IPS-18c (cell line): ENCODE measurements at regions not wholly inside any gene's neighbourhood (a gene's known extent, or its start where the extent isn't known, plus 50 kb on each side); places are given as distances from the start of the nearest gene placed in this dataset.
"Not testable (repeated sequence)": the region's sequence is repeated elsewhere in the genome, so short reads cannot be mapped to it uniquely, and the experiment has no call there.

Source experiments
- H3K4me3 ChIP-seq: 2 replicates; pipeline ENCODE4 v1.7.0; 2013; ENCODE audit warnings: low read depth, mild to moderate bottlenecking, low read length, moderate library complexity; ENCODE audit not compliant: insufficient read depth
- H3K9me3 ChIP-seq: one replicate; pipeline ENCODE4 v1.6.1; 2013; ENCODE audit warnings: mild to moderate bottlenecking, low read length, moderate library complexity; ENCODE audit not compliant: control insufficient read depth, insufficient read depth

DNA sequence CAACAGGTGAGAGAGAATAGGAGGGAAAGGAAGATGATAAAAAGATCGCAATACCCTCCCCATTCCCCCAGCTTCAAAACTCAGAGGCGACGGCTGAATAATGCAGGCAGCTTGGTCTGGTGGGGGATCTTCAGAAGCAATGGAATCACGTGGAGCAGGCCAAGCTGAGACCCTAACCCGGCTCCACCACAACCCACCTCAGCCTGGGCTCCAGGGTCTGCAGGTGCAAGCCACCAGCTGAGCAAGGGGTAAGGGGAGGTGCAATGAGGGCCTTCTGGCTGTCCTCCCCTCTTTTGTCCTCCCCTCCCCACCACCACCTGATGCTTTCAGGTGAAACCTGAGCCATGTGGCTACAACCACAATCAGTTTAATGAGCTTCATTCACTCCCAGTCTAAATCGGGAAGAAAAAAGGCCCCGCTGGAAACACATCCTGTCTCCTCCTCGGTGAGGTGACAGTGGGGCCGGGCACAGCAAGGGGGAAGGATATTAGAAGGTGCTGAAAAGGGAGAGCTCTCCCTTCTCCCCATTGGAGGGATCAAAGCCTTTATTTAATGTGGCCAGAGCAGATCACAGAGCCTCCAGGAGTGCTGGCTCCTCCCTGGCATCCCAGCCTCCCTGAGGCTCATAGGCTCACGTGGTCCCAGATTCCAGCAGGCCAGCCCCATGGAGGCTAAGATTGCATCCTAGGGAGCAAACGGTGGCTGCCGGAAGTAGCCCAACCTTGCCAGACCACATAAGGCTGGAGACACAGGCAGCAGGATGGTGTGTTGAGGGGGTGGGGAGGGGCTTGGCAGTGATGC lies 261.0 kb downstream of the SOX9 start:
- no peaks in the 10 kb centered on the region for H3K9me3 ChIP-seq
- H3K4me3 ChIP-seq: no peak overlapping the region

DNA sequence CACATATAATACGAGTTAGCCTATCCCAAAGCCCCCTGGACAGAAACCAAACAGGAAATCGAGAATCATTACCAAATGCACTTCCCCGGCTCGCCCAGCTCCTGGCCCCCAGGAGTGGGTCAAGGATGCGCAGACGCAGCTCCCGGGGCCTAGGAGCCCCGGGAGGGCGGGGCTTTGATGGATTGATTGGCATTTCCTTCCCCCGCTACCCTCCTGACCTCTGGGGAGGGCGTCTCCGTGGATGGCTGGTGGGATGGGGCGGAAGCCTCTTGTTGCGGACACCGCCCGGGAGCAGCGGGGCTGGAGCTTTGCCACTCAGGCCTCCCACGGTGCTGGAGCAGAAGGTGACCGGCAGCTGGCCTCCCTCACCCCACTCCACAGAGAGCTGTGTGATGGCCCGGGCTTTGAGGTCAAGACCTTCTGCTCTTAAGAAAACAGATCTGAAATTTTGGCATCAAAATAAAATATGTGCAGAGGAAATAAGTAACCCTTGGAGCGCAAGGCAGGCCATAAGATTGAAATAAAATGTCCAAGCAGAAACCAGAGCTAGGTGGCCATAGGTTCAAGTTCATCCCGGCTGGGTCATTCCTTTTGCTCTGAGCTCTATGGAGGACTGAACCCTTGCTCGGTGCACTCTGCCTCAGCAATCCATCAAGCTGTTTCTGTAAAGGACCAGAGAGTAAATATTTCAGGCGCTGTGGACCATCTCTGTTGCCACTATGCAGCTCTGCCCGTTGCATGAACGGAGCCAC lies 262.3 kb downstream of the SOX9 start:
- Histone ChIP-seq H3K4me3 (no peak overlapping the region; the same call in 1 of the 2 replicates), H3K9me3 (no peaks in the 10 kb centered on the region)

DNA sequence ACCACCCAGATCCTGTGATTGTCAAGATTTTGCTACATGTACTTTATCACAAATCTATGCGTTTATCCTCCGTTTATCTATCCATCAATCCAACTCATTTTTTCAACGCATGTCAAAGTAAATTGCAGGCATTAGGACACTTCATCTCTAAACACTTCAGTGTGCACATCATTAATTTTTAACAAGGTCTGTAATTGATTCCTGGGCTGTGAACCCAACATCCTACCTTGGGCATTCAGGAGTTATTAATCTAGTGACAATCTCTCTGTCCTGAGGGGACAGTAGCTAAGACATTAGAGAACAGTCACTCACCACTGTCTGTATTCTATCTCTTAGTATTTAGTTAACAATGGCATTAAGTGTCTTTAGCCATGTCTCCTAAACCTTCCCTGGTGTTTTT lies 264.7 kb downstream of the SOX9 start:
- H3K9me3 ChIP-seq: no peaks in the 10 kb centered on the region
- H3K4me3 ChIP-seq: no peak overlapping the region

DNA sequence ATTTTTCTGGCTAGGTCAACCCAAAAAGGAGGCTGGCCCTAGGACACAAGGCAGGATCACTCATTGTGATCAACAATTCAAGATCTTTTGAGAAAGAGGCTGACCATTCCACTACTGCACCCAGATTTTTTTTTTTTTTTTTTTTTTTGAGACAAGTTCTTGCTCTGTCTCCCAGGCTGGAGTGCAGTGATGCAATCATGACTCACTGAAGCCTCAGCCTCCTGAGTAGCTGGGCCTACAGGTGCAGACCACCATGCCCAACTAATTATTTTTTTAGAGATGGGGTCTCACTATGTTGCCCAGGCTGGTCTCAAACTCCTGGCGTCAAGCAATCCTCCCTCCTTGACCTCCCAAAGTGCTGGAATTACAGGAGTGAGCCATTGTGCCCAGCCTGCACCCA lies 265.4 kb downstream of the SOX9 start:
- not testable (repeated sequence) for H3K4me3 ChIP-seq, H3K9me3 ChIP-seq

DNA sequence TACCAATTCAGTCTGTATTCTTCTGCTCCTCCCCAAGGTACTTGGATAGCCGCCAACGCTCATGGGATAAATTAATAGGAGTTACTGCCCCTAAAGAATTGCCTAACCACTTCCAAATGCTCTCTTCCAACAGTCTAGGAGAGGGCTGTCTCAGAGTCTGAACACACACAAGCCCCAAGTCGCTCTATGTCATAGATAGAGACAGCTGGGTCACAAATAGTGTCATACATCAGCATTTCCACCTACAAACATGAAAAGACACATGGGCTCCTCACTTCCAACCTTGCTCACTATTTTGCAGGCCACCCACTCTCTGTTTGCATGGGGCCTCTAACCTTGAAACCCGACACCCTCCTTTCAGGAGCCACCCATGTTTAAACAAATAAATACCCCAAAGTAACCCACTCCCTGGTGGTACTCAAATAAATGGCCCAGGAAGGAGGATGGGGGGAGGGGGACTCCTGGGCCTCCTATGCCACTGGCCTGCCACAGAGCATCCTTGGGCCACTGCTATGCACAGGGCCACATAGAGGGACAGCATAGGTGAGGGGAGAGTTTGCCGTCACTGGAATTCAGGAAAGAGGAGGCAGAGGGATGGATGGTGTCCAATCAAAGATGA lies 265.9 kb downstream of the SOX9 start:
- Histone ChIP-seq H3K9me3 (no peaks in the 10 kb centered on the region), H3K4me3 (no peak overlapping the region)

DNA sequence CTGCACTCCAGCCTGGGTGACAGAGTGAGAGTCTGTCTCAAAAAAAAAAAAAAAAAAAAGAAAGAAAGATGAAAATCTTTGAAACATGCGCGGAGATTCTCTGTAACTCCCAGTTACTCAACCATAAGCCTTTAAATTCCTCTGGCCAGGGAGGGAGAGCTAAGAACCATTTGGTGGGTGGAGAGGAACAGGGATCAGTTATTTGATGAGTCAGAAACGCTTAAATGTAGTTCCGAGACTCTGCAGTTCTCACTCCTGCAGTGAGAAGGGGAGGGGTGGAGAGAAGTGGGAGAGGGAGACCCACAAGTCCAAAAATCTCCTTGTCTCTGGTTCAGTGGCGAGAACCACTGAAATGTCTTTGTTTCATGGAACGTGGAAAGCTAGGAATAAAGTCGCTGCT lies 266.7 kb downstream of the SOX9 start:
- no peak overlapping the region for H3K4me3 ChIP-seq
- no peaks in the 10 kb centered on the region for H3K9me3 ChIP-seq

DNA sequence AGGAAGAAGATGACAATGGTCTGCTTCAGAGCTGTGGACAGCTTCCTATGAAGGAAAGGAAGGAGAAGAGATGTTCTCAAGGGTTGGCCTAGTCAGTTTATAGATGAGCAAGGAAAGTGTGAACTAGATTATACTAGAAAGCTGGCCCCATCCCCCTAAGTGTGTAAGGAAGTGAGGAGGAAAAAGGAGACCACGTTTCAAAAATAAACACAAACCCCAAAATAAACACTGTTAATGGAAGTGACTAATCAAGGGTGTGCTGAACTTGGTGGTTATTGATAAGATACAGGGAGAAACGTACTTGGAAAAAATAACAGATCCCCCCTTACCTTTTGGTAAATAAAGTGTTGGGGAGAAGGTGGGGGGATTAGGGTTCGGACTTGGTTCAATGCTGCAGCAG lies 267.1 kb downstream of the SOX9 start:
- Histone ChIP-seq H3K4me3 (no peak overlapping the region), H3K9me3 (no peaks in the 10 kb centered on the region)

DNA sequence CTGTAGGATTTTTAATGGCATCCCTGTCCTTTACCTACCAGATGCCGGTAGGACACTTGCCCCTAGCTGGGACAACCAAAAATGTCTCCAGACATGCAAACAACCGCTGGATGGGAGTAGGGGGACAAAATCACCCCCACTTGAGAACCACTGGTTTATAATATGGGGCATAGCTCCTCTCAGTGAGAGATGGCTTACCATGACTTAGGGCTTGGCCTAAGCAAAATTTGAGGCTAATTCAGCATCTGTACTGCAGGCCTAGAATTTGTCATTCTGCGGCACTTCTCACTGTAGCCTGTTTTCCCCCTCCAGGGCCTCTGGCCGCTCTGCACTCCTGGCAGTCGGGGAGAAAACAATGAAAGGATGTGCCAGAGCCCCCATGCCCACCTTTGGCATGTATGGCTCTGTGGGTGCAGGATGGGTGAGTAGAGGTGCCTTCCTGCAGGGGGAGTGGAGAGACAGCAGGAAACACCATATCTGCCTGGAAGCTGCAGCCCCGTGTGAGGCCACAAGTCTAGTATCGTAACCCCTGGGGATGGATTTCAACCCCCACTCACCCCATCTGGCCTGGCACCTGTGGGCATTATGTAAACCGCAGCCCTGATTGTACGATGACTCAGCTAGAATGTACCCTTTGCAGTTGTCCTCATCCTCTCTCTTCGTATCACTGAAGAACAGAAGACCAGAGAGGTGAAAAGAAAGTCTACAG lies 268.1 kb downstream of the SOX9 start:
- no peaks in the 10 kb centered on the region for H3K9me3 ChIP-seq
- no peak overlapping the region for H3K4me3 ChIP-seq

DNA sequence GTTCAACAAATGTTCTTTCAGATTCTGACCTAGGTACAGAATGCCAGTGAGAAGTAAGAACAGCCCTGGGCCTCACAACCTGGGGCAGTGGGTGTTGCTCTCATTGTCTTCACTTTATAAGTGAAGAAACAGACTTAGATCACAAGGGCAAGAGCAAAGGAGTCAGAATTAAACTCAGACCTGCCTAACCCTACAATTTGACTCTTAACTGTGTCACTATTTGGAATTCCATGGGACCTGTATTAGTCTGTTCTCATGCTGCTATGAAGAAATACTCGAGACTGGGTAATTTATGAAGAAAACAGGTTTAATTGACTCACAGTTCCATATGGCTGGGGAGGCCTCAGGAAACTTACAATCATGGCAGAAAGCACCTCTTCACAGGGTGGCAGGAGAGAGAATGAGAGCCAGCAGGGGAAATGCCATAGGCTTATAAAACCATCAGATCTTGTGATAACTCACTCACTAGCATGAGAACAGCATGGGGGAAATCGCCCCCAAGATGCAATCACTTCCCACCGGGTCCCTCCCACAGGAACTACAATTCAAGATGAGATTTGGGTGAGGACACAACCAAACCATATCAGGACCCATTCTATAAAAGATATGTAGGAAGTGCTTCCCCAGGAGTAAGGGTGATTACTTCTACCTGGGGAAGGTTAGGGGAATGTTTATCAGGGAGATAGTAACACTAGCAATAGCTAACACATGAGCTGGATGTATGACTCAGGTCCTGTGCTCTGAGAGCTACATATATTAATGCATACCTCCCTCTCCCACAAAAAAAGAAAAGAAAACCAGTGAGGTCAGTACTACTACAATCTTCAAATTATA lies 270.1 kb downstream of the SOX9 start:
- H3K4me3 ChIP-seq: no peak overlapping the region
- H3K9me3 ChIP-seq: no peaks in the 10 kb centered on the region

DNA sequence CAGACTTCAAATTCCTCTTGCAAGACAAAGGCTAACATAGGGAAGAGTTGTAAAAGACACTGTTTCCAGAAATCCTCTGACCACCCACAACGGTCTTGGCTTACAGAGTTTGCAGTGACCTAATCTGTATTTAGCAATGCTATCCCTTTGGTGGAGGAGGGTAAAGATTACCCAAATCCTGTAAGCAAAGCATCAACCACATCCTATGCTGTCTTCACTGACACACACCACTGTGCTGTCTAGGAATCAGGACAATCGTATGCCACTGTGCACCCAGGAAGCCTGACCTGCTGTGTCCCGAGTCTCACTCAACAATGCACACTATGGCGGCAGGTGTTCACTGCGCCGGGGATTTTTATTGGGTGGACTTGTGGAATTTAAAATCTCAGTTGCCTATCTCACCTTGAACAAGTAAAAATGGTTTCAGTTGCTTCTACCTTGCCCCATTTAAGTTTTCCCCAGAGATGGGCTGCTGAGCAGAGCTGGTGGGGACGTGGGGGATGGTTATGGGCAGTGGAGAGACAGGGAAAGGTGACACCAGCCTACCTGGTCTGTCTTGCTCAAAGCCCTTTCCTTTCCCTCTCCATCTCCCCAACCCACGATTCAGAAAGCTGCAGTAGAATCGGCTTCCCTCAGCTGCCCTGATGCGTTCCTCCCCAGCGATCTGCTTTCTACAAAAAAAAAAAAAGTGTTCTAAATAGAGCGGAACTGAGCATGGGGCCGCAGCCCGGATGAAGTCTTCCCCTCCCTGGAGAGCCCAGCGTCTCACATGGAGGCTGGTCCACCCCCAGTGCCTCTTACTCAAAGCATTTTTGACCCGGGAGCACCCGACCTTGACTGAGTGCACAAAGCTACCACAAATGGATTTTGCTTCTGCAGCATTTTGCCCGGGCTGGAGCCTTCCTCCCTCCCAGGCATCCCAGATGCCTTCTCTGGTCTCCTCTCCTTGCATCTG lies 271.5 kb downstream of the SOX9 start:
- H3K9me3 ChIP-seq: no peaks in the 10 kb centered on the region
- H3K4me3 ChIP-seq: no peak overlapping the region

DNA sequence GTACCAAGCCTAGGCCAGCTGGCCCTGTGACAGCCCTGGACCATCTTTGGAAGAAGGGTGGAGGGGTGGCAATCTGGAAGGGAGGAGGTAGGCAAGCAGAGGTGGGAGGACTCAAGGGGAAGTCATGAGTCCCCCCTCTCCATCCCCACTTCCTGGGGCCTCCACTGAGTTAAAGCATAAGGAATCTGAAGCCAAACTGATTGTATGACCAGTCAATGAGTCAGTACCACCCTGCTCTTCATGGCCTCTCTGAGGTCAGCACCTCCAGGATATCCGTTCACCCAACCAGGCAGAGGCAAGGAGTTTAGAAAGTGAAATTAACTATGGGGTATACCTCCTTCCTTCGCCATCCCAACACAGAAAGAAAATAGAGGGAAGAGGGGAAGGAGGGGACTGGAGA lies 272.7 kb downstream of the SOX9 start:
- H3K9me3 ChIP-seq: no peaks in the 10 kb centered on the region
- H3K4me3 ChIP-seq: no peak overlapping the region

DNA sequence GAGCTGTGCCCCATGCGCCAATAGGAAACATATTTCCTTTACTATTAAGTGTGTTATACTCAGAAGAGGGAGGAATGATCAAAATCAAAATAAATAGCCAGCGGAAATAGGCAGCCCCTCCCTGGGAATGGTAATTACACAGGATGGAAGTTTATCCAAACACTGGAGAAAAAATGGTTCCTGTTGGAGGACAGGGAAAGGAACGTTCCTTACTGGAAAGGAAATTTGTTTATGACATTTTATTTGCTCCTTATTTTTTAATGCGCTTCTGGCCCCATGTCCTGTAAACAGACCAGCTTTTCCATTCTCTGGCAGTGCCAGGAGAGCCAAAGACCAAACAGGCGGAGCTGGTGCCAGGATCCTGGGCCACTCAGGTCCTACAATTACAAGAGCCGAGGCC lies 273.7 kb downstream of the SOX9 start:
- no peak overlapping the region for H3K4me3 ChIP-seq
- no peaks in the 10 kb centered on the region for H3K9me3 ChIP-seq

DNA sequence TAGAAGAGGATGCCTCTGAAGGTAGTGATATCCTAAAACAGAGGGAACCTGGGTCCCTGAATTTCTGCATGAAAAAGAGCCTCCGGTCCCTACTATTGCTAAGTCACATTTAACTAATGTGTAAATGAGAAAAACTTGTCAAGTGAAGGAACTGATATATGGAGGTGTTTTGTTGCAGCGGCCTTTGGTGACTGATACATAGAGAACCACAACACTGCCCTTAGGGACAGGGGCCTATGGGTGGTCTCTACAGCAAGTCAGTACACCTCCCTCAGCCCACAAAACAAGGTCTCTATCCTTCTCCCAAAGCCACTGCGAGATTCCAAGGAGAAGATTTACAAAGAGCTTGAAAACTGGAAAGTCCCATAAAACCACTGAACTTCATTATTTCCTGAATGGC lies 275.3 kb downstream of the SOX9 start:
- no peak overlapping the region for H3K4me3 ChIP-seq

DNA sequence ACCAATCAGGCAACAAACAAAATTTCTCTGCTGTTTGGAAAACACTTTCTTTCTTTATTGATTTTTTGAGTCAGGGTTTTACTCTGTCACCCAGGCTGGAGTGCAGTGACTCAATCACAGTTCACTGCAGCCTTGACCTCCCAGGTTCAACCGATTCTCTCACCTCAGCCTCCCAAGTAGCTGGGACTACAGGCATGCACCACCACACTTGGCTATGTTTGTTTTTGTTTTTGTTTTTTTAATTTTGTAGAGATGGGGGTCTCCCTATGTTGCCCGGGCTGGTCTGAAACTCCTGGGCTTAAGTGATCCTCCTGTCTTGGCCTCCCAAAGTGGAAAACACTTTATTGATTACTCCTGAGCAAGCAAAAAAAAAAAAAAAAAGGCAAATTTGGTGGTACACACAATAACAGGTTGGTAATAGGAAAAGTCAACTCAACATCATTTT lies 276.4 kb downstream of the SOX9 start:
- Histone ChIP-seq H3K9me3 (no peaks in the 10 kb centered on the region), H3K4me3 (no peak overlapping the region)

More for the DNA sequence above, 275.3 kb downstream of the SOX9 start:
- H3K9me3 ChIP-seq: no peaks in the 10 kb centered on the region

DNA sequence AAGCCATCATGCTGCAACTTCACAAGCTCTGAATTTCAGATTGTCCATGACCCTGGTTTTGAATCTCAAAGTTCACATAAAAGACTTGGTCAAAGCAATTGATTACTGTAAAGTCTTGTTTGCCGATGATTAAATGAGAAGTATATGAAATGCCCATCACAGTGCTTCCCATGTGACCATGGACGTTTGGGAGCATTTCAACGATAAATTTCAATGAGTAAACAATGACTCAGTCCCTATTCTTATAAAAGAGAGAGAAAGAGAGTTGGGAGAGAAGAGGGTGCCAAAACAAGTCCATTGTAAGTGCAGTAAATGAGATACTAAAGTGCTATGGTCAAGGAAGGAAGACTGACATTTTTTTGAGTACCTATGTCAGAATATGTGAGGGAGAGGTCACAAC lies 276.9 kb downstream of the SOX9 start:
- Histone ChIP-seq H3K9me3 (no peaks in the 10 kb centered on the region), H3K4me3 (no peak overlapping the region)
